ENCODE measurements at regions not wholly inside any gene's neighbourhood (a gene's known extent, or its start where the extent isn't known, plus 50 kb on each side); places are given as distances from the start of the nearest gene placed in this dataset.
"Not testable (repeated sequence)": the region's sequence is repeated elsewhere in the genome, so short reads cannot be mapped to it uniquely, and the experiment has no call there.

DNA sequence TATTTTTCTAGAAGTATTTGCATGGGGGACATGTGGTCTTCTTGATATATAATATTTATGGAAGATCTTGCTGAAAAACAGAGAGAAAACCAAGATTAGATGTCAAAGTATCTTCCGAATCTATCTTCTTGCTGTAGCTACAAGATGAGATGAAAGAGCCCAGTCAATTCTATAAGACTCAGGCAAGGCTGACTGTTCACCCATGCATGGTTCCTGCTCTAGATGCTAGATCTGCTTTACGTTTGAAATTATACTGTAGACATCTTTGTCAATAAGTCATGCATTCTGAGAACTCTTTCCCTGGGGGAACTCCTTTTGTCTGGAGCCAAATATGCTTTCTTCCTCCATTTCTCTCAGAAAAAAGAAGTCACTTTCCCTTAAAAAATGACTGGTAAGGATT is 1292.0 kb downstream of the XPNPEP1 start:
- no peak for DNase-seq

- no peak for DNase-seq
Measured at GRCh38 chr10:108629834-108630233, 1293.5 kb downstream of the XPNPEP1 start.

DNA sequence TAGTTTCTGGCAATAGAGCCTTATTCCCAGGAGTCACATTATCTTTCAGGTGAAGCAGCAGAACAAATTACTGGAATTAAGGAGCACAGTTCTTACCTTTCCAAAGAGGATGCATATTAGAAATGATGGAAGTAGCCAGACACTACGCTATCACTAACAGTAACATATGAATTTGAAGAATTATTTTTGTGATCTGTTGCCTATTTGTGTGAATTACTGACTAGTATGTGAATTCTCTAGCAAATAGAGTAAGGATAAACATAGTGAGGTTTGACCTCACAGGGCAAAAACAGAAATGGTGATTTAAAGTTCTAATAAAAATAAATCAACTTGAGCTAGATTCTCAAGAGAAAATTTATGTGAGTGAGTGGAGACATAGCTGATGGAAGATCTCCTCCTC is 1299.3 kb downstream of the XPNPEP1 start:
- DNase-seq, result no peak

DNA sequence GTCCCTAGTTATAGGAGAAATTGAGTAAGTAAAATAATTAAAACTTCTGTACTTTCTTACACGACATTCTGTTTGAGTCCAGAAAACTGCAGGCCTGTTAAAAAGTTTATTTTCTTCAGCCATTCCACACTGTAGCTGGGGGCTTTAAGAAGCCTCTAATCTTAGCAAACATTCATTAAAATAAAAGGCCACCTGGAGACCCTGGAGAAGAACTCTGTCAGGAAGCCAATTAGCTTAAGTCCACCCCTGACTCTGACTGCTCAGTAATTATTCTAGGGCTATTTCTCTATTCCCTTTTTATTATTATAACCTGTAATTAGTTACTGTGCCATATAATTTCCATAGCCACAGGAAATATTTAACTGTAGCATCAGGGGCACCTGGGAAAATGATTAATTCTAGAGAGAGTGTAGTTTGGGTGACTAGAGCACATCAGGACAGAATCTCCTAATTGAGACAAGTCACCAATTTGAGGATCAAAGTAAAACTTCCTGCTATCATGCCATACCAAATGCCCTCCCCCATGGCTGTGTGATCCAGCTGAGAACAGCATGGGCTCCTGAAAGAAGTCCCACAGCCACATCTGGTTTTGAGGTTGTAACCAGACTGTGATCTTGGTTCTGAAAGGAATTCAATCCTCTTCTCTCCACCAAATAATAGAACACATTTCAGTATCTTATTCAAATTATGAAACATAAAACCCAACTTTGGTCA is 1302.3 kb downstream of the XPNPEP1 start:
- DNase-seq, result no peak

DNA sequence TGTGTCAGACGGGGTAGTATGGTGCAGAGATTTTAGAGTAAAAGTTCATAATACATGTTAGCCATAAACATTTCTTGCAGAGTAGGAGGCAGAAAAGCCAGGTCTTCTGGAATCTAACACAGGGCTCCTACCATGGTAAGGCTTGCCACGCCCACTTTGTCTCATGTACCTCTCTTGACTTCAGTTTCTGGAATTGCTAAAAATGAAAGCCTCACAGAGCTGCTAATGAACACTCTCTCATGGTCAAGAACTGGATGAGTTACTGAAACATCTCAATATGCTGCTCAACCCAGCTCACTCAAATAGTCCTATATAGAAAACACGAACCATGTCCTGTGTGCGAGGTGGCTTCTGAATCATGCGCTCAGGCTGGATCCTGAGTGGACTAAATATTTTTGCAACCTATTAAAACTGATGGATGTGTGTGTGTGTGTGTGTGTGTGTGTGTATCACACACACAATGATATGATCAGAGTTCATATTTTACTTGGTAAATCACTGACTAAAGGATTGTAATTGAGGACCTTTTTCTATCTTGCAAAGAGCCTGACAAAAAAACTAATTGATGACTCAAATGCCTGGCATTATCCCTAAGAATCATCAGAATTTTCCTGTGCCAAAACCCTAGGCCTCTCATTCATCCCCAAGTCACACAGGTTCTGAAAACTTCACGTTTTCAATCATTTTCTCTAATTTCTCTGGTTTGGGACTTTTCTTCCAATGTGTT is 1306.6 kb downstream of the XPNPEP1 start:
- no peak for DNase-seq

DNA sequence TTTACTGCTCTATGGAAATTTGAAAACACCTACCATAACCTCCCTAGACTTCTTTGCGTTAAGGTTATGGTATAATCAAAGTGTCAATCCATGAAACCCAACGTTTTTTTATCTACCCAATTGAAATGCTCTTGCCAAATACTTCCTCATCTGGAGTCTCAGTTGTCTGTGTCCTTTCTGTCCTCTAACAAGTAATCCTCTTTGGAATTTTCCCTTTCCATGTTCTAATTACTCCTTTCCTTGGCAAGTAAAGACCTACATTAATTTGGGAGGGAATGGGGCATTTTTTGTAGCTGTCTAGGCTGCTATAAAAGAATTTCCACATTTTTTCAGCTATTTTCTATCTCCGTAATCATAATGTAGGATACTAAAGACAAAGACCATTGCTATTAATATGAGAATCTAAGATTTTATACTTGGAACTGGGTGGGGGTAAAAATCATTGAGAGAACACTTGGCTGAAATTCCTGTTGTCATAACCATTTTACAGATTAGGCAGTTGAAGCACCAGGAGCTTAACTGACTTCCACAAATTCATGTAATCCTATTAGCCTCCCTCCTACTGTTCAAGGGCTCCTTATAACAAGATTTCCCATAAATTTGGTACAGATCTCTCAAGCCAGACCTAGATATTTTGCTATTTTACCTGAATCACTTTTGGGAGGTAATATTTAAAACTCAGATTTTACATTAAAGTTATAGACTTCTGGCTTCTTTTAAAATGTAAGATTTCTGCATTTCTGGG is 1307.6 kb downstream of the XPNPEP1 start:
- DNase-seq, result no peak

- DNase-seq, result no peak
Measured at GRCh38 chr10:108612485-108612884, 1310.8 kb downstream of the XPNPEP1 start.

- no peak for DNase-seq
Measured at GRCh38 chr10:108608860-108609259, 1314.5 kb downstream of the XPNPEP1 start.

- DNase-seq, result no peak
Measured at GRCh38 chr10:108601851-108602250, 1321.5 kb downstream of the XPNPEP1 start.

GRCh38 chr10:108600511-108600910 is 1322.8 kb downstream of the XPNPEP1 start:
- not testable (repeated sequence) for DNase-seq

GRCh38 chr10:108599317-108599716 is 1324.0 kb downstream of the XPNPEP1 start:
- DNase-seq, result not testable (repeated sequence)

GRCh38 chr10:108598831-108599230 is 1324.5 kb downstream of the XPNPEP1 start:
- no peak for DNase-seq

DNA sequence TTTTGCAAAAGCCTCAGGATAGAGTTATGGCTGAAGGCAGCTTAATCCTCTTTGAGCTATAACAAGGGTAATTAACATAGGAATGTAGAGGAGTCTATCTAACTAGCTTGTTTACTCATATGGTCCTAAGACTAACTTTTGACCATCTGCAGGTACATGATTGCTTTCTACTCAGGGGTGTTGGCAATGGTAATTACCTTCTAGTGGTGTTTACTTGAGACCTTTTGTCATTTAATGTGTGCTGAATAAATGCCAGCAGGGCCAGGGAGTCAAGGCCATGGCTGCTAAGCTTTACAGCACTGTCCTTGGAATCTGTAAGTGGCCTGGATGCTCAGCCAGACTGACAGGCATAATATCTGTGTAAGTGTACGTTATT is 1325.0 kb downstream of the XPNPEP1 start:
- DNase-seq, result no peak

DNA sequence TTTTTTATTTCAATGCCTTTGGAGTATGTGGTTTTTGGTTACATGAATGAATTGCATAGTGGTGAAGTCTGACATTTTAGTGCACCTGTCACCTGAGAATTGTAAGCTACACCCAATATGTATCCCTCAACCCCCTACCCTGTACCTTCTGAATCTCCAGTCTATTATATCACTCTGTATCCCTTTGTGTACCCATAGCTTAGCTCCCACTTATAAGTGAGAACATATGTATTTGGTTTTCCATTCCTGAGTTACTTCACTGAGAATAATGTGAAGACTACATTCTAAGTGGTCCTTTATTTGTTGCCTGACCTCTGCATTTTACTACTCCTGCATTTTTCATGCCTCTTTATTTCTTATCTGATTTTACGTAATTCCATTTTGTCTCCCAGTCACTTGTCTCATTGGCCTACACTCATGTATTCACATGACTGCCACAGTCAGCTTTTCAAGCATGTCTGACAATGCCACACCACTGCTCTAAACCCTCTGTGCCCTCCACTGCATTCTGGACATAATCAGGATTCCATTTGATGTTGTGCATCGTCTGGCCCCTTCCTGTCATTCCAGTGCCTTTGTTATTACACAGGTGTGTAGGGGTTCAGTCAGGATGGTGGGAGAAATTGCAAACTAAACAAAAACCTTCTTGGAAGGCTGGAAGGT is 1325.5 kb downstream of the XPNPEP1 start:
- DNase-seq, result no peak

DNA sequence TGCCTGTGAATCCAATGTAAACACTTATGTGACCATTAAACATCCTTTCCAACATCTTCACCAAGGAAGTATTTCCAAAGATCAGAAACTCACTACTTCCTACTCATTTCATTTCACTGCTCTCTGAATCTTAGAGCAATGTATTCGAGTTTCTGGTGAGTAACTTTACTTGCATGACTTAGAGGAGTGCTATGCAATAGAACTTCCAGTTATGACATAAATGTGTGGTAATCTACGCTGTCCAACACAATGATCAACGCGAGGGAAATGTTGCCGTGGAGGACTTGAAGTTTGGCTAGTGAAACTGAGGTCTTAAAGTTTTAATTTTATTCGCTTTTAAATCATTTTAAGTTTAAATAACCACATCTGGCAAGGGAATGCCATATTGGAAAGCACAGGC is 1326.3 kb downstream of the XPNPEP1 start:
- DNase-seq, result no peak

DNA sequence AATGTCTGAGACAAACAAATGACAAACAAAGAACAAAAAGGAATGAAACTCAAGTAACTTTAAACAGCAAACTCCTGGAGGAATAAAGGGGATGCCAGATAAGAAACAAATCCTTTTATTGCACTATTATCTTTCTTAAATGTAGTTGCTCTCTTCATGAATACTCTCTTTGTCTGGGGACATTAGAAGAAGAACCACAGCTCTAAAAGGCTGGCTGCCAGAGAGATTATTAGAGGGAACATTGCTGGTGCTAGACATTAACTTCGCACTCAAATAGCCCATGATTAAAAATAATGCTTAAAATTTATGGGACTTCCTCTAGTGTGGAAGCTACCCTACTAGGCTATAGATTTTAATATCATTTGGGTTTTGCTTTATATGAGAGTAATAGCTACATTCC is 1330.4 kb downstream of the XPNPEP1 start:
- no peak for DNase-seq

DNA sequence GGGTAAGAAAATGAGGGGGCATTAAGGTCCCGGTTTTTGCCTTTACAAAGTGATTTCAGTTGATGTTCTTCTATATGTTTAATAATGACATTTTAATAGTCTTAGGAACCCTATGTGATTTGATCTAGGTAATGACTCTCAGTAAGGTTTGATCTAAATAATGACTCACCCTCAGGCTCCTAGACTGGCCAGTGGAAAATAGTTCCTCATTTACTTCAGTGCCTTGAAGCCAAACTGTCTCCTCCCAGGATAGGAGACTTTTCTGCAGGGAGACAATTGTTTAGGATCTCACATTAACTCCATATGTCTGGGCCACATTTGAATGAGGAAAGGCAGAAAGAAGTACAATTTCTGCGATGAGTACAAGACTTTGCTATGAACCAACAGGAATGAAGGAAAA is 1331.9 kb downstream of the XPNPEP1 start:
- no peak for DNase-seq

- no peak for DNase-seq
Measured at GRCh38 chr10:108586424-108586823, 1336.9 kb downstream of the XPNPEP1 start.

DNA sequence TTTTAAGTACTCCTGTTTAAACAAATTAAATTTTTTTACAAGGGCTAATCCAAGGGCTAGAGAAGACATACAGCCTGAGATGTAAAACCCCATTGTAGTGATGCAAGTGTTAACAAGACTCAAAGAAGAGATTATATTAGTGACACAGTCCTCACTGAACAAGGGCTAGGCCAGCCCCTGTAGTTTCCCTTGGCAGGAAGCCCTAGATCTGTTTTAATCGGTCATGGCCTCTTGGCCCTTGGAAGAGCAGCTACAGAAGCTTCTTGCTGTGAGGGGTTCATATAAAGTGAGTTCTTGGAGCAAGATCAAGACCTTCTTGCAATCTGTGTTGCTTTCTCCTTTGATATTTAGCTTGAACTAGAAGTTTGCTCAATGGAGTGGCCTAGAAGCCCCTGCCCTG is 1339.4 kb downstream of the XPNPEP1 start:
- no peak for DNase-seq

DNA sequence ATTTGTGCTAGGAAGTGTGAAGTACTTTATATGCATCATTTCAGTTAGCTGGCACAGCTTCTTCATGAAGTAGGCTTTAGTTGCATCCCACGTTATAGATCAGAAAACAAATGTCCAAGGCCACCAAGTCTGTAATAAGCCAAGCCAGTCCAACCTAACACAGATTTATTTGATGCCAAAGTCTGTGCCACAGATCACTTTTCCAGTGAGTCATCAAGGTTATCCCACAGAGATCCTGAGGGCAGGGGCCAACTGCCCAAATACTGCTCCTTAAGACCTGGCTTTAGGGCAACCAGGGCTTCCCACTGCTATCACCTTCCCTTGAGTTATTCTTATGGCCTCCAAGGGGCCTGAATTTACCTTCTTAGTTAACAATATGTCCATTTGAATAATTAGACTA is 1340.4 kb downstream of the XPNPEP1 start:
- no peak for DNase-seq

- DNase-seq, result no peak
Measured at GRCh38 chr10:108582387-108582786, 1340.9 kb downstream of the XPNPEP1 start.

DNA sequence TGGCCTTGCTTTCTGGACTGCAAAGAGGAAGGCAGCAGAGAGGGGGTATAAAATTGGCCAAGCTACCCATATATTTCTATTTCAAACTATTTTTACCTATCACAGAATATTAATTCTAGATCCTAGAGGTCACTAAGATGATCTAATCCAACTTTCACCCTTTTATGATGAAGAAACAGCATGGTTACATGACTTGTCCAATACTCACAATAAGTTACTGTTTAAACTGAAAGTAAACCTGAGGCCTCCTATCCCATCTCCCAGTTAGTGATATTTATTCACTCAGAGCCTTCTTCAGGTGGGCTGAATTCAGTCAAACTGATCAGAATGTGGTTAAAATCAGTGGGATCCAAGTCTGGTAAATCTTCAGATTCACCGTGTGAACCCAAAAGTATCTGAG is 1345.1 kb downstream of the XPNPEP1 start:
- no peak for DNase-seq

- DNase-seq, result no peak
Measured at GRCh38 chr10:108574233-108574632, 1349.1 kb downstream of the XPNPEP1 start.

All from stimulated activated CD4-positive, alpha-beta T cell treated with anti-CD3 and anti-CD28 coated beads, Interleukin-4, amount 100 ng/mL, for 24 hours (primary cell).